ENCODE measurements at regions not wholly inside any gene's neighbourhood (a gene's known extent, or its start where the extent isn't known, plus 50 kb on each side); places are given as distances from the start of the nearest gene placed in this dataset.

DNA sequence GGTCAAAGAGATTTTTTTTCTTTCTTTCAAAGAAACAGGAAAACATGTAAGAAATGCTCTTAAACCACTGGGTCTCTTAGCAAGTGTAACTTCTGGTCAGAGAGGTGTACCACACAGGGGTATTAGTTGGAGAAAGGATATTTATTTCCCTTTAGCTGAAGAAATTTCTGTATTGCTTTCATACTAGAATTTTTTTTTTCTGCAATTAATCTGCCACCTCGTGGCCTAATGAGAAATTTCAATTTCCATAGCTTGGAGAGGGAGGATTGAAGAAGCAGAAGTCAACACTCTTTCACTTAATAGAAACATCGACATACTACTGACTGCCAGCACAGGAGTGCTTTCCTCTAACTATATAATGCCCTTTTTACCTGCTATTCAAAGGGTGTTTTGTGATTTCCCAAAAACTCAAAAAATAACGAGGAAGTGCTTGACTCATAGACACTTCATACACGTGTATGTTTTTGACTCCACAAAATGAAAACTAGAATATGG, 177.6 kb upstream of the NAMPT start:
- Histone ChIP-seq H3K36me3 (ENCODE audit: control insufficient read depth in 2 of 2, insufficient read depth in 2 of 2, low read length in 1 of 2) (no peaks in the 10 kb centered on the region), H3K9me3 (ENCODE audit: control insufficient read depth in 2 of 2, insufficient read depth in 1 of 2, low read depth in 1 of 2, low read length in 1 of 2) (no peaks in the 10 kb centered on the region), H3K4me1 (ENCODE audit: control insufficient read depth in 2 of 2, insufficient read depth in 2 of 2, low read length in 1 of 2) (peaks cover 0 to 2% of the 10 kb centered on the region in 2 donors), H3K4me3 (ENCODE audit: low read depth in 1 of 2, low read length in 2 of 2) (no peak overlapping the region), H3K27me3 (ENCODE audit: control insufficient read depth in 1 of 2, insufficient read depth in 2 of 2, low read length in 2 of 2) (no peaks in the 10 kb centered on the region), H3K27ac (ENCODE audit: low read depth in 2 of 2, low read length in 1 of 2) (no peak overlapping the region)
- WGBS, 2 donors = 26 to 27% methylated on average over 4 of the region's 4 CpGs

DNA sequence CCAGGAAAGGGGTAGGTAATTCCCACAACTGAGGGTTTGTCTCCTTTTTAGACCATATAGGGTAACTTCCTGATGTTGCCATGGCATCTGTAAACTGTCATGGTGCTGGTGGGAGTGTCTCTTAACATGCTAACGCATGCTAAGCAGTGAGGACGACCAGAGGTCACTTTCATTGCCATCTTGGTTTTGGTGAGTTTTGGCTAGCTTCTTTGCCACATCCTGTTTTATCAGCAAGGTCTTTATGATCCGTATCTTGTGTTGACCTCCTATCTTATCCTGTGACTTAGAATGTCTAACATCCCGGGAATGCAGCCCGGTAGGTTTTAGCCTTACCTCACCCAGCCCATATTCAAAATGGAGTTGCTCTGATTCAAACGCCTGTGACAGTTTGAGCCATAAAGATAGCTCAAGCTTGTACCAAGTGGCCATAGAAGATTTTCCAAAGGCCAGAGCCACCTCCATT, 176.0 kb upstream of the NAMPT start:
- Histone ChIP-seq H3K4me3 (ENCODE audit: low read depth in 1 of 2, low read length in 2 of 2) (no peak overlapping the region), H3K9me3 (ENCODE audit: control insufficient read depth in 2 of 2, insufficient read depth in 1 of 2, low read depth in 1 of 2, low read length in 1 of 2) (no peaks in the 10 kb centered on the region), H3K36me3 (ENCODE audit: control insufficient read depth in 2 of 2, insufficient read depth in 2 of 2, low read length in 1 of 2) (no peaks in the 10 kb centered on the region), H3K27ac (ENCODE audit: low read depth in 2 of 2, low read length in 1 of 2) (no peak overlapping the region), H3K4me1 (ENCODE audit: control insufficient read depth in 2 of 2, insufficient read depth in 2 of 2, low read length in 1 of 2) (peaks cover 0 to 2% of the 10 kb centered on the region in 2 donors), H3K27me3 (ENCODE audit: control insufficient read depth in 1 of 2, insufficient read depth in 2 of 2, low read length in 2 of 2) (no peaks in the 10 kb centered on the region)
- WGBS, 2 donors = 70 to 80% methylated on average over 6 of the region's 6 CpGs

DNA sequence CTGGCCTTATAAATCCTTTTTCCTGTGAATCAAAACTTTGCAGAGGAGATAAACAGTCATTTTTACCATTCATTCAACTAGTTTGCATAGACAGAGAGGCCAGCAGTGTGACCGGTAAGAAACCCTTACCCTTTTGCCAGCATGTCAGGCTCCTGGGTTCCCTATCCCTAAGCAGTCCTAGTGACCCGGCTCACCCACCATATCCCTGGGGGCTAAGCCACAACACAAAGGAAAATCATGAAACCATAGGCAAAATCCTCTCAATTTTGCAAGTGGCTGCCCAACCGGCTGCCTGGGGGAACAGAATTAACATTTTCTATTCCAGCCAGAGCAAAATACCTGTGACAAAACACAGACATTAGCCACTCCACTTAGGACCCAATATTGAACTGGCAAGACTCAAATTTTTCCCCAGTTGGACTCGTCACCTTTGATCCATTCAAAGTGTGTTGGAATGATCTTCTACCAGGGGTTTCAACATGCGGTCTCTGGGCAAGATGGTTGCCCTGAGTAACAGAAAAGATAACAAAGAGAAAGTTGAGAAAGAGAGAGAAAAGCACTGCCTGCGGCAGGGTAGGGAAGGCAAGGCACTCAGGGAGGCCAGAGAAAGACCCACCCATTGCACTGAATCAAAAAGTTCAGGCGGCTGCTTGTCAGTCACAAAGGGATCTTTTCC, 174.8 kb upstream of the NAMPT start:
- no peak overlapping the region for H3K27ac ChIP-seq (ENCODE audit: low read depth in 2 of 2, low read length in 1 of 2)
- no peaks in the 10 kb centered on the region for H3K9me3 ChIP-seq (ENCODE audit: control insufficient read depth in 2 of 2, insufficient read depth in 1 of 2, low read depth in 1 of 2, low read length in 1 of 2)
- WGBS, 2 donors = 89 to 94% methylated on average over 7 of the region's 7 CpGs
- H3K27me3 ChIP-seq (ENCODE audit: control insufficient read depth in 1 of 2, insufficient read depth in 2 of 2, low read length in 2 of 2) = no peaks in the 10 kb centered on the region
- no peaks in the 10 kb centered on the region for H3K36me3 ChIP-seq (ENCODE audit: control insufficient read depth in 2 of 2, insufficient read depth in 2 of 2, low read length in 1 of 2)
- no peak overlapping the region for H3K4me3 ChIP-seq (ENCODE audit: low read depth in 1 of 2, low read length in 2 of 2)
- peaks cover 0 to 2% of the 10 kb centered on the region in 2 donors for H3K4me1 ChIP-seq (ENCODE audit: control insufficient read depth in 2 of 2, insufficient read depth in 2 of 2, low read length in 1 of 2)

DNA sequence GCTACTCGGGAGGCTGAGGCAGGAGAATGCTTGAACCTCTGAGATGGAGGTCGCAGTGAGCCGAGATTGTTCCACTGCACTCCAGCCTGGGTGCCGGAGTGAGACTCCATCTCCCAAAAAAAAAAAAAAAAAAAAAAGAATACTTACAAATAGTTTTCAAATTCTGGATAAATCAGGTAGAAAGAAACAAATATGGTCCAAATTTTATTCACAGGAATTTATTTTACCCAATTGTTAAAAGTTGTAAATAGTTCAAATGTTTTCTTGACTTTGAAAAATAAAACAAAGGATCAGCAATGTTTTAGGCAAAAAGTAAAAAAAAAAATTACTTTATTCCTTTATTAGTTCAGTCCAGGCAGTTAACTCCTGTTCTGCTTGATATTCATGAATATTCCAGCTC, 172.9 kb upstream of the NAMPT start:
- Histone ChIP-seq H3K4me1 (ENCODE audit: control insufficient read depth in 2 of 2, insufficient read depth in 2 of 2, low read length in 1 of 2) (peaks cover 0 to 2% of the 10 kb centered on the region in 2 donors), H3K4me3 (ENCODE audit: low read depth in 1 of 2, low read length in 2 of 2) (no peak overlapping the region), H3K27ac (ENCODE audit: low read depth in 2 of 2, low read length in 1 of 2) (no peak overlapping the region), H3K9me3 (ENCODE audit: control insufficient read depth in 2 of 2, insufficient read depth in 1 of 2, low read depth in 1 of 2, low read length in 1 of 2) (no peaks in the 10 kb centered on the region), H3K36me3 (ENCODE audit: control insufficient read depth in 2 of 2, insufficient read depth in 2 of 2, low read length in 1 of 2) (no peaks in the 10 kb centered on the region), H3K27me3 (ENCODE audit: control insufficient read depth in 1 of 2, insufficient read depth in 2 of 2, low read length in 2 of 2) (no peaks in the 10 kb centered on the region)
- WGBS, 2 donors = 96% methylated on average over 4 of the region's 4 CpGs

DNA sequence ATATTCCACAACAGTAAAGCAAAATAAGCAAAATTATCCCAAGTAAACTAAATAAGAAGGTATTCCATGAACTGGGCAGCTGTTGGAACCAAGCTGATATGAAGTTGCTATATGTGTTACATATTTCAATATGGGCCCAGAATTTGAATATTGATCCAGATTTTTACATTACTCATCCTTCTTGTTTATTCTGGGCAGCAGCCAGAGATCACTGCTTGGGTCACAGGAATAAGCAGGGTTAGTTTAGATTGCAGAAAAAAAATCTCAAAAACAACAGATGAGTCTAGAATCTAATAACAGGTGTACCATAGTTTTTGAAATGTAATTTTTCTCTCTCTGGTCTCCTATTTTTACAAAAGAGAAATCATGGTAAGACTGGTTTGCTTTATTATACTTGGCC, 171.5 kb upstream of the NAMPT start:
- Histone ChIP-seq H3K36me3 (ENCODE audit: control insufficient read depth in 2 of 2, insufficient read depth in 2 of 2, low read length in 1 of 2) (no peaks in the 10 kb centered on the region), H3K9me3 (ENCODE audit: control insufficient read depth in 2 of 2, insufficient read depth in 1 of 2, low read depth in 1 of 2, low read length in 1 of 2) (no peaks in the 10 kb centered on the region), H3K4me3 (ENCODE audit: low read depth in 1 of 2, low read length in 2 of 2) (no peak overlapping the region), H3K27me3 (ENCODE audit: control insufficient read depth in 1 of 2, insufficient read depth in 2 of 2, low read length in 2 of 2) (no peaks in the 10 kb centered on the region), H3K27ac (ENCODE audit: low read depth in 2 of 2, low read length in 1 of 2) (no peak overlapping the region), H3K4me1 (ENCODE audit: control insufficient read depth in 2 of 2, insufficient read depth in 2 of 2, low read length in 1 of 2) (no peaks in the 10 kb centered on the region)

DNA sequence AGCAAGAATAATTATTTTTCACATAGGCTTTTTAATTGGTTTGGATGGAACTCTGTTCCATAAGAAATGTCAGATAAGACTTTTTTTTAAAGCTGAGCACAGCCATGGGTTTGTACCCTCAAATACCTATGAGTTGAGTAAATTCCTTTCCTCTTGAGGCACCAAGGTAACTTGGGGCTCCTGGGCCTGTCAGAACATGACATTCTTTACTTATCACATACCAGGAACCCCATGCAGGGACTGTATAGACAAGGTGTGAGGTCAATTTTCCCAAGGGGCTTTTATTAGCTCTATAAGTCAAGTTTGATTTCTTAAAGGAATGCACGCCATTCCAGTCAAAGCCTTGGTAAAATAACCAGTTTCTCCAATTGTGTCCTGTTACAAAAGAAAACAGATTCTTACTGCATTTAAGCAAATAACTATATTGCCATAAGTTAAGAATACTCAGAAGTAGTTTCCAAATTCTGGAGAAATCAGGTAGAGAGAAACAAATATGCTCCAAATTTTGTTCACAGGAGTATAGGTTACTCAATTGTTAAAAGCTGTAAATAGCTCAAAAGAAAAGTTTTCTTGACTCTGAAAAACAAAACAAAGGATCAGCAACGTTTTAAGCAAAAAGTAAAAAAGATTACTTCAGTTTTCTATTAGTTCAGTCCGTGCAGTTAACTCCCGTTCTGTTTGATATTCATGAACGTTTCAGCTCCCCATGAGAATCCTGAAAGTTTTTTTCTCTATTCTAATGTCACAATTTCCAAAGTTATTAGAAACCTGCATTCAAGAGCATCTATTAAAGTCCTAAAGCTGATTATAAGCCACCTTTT, 167.5 kb upstream of the NAMPT start:
- 76 to 82% methylated on average over 5 of the region's 5 CpGs for WGBS, 2 donors

DNA sequence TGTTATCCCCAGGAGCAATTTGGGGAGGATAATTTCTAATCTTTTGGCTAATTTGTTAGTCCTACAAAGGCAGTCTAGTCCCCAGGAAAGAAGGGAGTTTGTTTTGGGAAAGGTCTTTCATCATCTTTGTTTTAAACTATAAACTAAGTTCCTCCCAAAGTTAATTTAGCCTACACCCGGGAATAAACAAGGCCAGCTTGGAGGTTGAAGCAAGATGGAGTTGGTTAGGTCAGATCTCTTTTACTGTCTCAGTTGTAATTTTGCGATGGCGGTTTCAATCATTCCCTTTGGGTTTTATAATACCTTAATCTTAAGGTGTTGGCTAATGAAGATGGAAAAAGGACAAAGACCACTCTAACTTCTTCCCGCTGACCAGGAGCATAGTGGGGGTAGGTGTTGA, 166.4 kb upstream of the NAMPT start:
- WGBS, 2 donors = 95 to 97% methylated on average over 4 of the region's 4 CpGs

More for the DNA sequence above, 167.5 kb upstream of the NAMPT start:
- Histone ChIP-seq H3K27ac (ENCODE audit: low read depth in 2 of 2, low read length in 1 of 2) (no peak overlapping the region), H3K4me1 (ENCODE audit: control insufficient read depth in 2 of 2, insufficient read depth in 2 of 2, low read length in 1 of 2) (no peaks in the 10 kb centered on the region), H3K27me3 (ENCODE audit: control insufficient read depth in 1 of 2, insufficient read depth in 2 of 2, low read length in 2 of 2) (no peaks in the 10 kb centered on the region), H3K4me3 (ENCODE audit: low read depth in 1 of 2, low read length in 2 of 2) (no peak overlapping the region), H3K36me3 (ENCODE audit: control insufficient read depth in 2 of 2, insufficient read depth in 2 of 2, low read length in 1 of 2) (no peaks in the 10 kb centered on the region), H3K9me3 (ENCODE audit: control insufficient read depth in 2 of 2, insufficient read depth in 1 of 2, low read depth in 1 of 2, low read length in 1 of 2) (no peaks in the 10 kb centered on the region)

DNA sequence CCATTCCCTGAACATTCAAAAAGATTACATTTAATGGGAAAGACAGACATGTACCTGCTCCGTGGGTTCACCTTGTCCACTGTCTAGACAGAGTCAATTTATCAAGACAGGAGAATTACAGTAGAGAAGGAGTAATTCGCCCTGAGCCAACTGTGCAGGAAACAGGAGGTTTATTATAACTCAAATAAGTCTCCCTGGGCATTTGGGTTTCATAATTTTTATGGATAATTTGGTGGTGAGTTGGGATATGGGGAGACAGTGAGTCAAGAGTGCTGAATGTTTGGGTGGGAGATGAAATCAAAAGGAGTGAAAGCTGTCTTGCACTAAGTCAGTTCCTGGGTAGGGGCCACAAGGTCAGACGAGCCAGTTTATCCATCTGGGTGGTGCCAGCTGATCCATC, 165.9 kb upstream of the NAMPT start:
- H3K9me3 ChIP-seq (ENCODE audit: control insufficient read depth in 2 of 2, insufficient read depth in 1 of 2, low read depth in 1 of 2, low read length in 1 of 2) = no peaks in the 10 kb centered on the region
- H3K27ac ChIP-seq (ENCODE audit: low read depth in 2 of 2, low read length in 1 of 2) = no peak overlapping the region
- no peak overlapping the region for H3K4me3 ChIP-seq (ENCODE audit: low read depth in 1 of 2, low read length in 2 of 2)
- no peaks in the 10 kb centered on the region for H3K36me3 ChIP-seq (ENCODE audit: control insufficient read depth in 2 of 2, insufficient read depth in 2 of 2, low read length in 1 of 2)
- H3K4me1 ChIP-seq (ENCODE audit: control insufficient read depth in 2 of 2, insufficient read depth in 2 of 2, low read length in 1 of 2) = no peaks in the 10 kb centered on the region
- WGBS, 2 donors = 71 to 85% methylated on average over 3 of the region's 3 CpGs
- H3K27me3 ChIP-seq (ENCODE audit: control insufficient read depth in 1 of 2, insufficient read depth in 2 of 2, low read length in 2 of 2) = no peaks in the 10 kb centered on the region

More for the DNA sequence above, 166.4 kb upstream of the NAMPT start:
- Histone ChIP-seq H3K9me3 (ENCODE audit: control insufficient read depth in 2 of 2, insufficient read depth in 1 of 2, low read depth in 1 of 2, low read length in 1 of 2) (no peaks in the 10 kb centered on the region), H3K4me1 (ENCODE audit: control insufficient read depth in 2 of 2, insufficient read depth in 2 of 2, low read length in 1 of 2) (no peaks in the 10 kb centered on the region), H3K27me3 (ENCODE audit: control insufficient read depth in 1 of 2, insufficient read depth in 2 of 2, low read length in 2 of 2) (no peaks in the 10 kb centered on the region), H3K27ac (ENCODE audit: low read depth in 2 of 2, low read length in 1 of 2) (no peak overlapping the region), H3K4me3 (ENCODE audit: low read depth in 1 of 2, low read length in 2 of 2) (no peak overlapping the region), H3K36me3 (ENCODE audit: control insufficient read depth in 2 of 2, insufficient read depth in 2 of 2, low read length in 1 of 2) (no peaks in the 10 kb centered on the region)

DNA sequence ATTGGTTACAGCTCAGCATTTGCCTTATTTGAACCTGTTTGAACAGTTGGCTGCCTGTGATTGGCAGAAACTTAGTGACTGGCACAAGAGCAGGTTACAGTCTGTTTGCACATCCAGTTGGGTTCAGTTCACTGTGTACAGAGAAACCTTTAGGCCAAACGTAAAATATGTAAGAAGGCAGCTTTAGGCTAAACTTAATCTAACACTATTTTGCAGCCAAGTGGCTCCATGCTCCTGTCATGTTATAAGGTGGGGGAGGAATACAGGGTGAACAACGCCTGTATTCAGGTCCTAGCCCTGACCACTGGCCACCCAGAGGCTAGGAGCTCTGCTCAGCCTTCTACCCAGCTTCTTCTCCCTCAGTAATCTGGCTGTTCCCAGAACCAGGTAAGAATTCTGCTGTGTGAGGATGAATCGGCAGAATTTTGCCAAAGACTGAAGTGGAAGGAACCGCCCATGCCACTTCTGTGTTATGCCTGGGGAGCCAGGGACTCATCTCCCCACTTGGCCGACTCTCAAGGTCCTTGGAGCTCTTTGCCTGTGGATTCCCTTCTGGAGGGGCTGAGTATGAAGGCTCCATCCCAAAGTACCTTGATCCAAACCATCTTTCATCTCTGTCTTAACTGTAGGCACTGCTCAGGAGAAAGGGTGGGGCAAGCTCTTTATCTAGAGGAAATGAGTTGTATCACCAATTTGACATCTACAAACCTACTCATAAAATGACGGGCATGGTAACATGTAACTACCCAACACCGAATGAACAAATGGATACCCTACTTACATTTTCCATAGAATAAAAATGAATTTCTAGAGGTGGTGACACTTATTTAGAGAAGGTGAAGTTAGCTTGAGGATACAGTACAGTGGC, 164.4 kb upstream of the NAMPT start:
- Histone ChIP-seq H3K36me3 (ENCODE audit: control insufficient read depth in 2 of 2, insufficient read depth in 2 of 2, low read length in 1 of 2) (no peaks in the 10 kb centered on the region), H3K27me3 (ENCODE audit: control insufficient read depth in 1 of 2, insufficient read depth in 2 of 2, low read length in 2 of 2) (no peaks in the 10 kb centered on the region), H3K9me3 (ENCODE audit: control insufficient read depth in 2 of 2, insufficient read depth in 1 of 2, low read depth in 1 of 2, low read length in 1 of 2) (no peaks in the 10 kb centered on the region), H3K4me3 (ENCODE audit: low read depth in 1 of 2, low read length in 2 of 2) (no peak overlapping the region), H3K4me1 (ENCODE audit: control insufficient read depth in 2 of 2, insufficient read depth in 2 of 2, low read length in 1 of 2) (no peaks in the 10 kb centered on the region), H3K27ac (ENCODE audit: low read depth in 2 of 2, low read length in 1 of 2) (no peak overlapping the region)
- WGBS, 2 donors = 53 to 60% methylated on average over 7 of the region's 7 CpGs

All from esophagus (tissue), 2 donors.